ENCODE measurements at regions not wholly inside any gene's neighbourhood (a gene's known extent, or its start where the extent isn't known, plus 50 kb on each side); places are given as distances from the start of the nearest gene placed in this dataset.

- H4K20me1 ChIP-seq (ENCODE audit: control insufficient read depth, extremely low read depth, insufficient read depth, low read length) = no peaks in the 10 kb centered on the region
- H3K4me3 ChIP-seq (ENCODE audit: control insufficient read depth in 2 of 3, extremely low read depth in 1 of 3, insufficient read depth in 2 of 3, low read depth in 1 of 3, low read length in 3 of 3) = no peak overlapping the region
- no peak for TF ChIP-seq CTCF (optimal IDR thresholded peaks at IDR 0.05 in 1 of 3, IDR thresholded peaks at IDR 0.05 in 1 of 3, conservative IDR thresholded peaks at IDR 0.05 in 1 of 3; ENCODE audit: extremely low read depth in 1 of 3, insufficient read depth in 2 of 3, low read length in 3 of 3)
- no peak for TF ChIP-seq EZH2 (IDR thresholded peaks at IDR 0.05; ENCODE audit: low read length)
- H2AFZ ChIP-seq (ENCODE audit: control insufficient read depth, low read length) = no peak overlapping the region
- no peaks in the 10 kb centered on the region for H3K9me3 ChIP-seq (ENCODE audit: control insufficient read depth, low read depth, low read length)
- DNase-seq (ENCODE audit: low read depth, low spot score) (no peak), FAIRE-seq (no peak)
- dilution Hi-C loops (cut with MboI; ENCODE audit: extremely low pct_ligation_motif_present, low sequenced_read_pairs) = no loop called here
- H3K36me3 ChIP-seq (ENCODE audit: control insufficient read depth in 2 of 2, extremely low read depth in 1 of 2, insufficient read depth in 2 of 2, low read length in 2 of 2) = no peaks in the 10 kb centered on the region
- H3K79me2 ChIP-seq (ENCODE audit: control insufficient read depth, insufficient read depth, low read length) = no peaks in the 10 kb centered on the region
- no peaks in the 10 kb centered on the region for H3K9me1 ChIP-seq (ENCODE audit: control insufficient read depth, extremely low read depth, insufficient read depth, low read length)
- H3K9ac ChIP-seq (ENCODE audit: control insufficient read depth, extremely low read depth, insufficient read depth, low read length) = no peak overlapping the region
- H3K27me3 ChIP-seq (ENCODE audit: control insufficient read depth, extremely low read depth, insufficient read depth, low read length) = no peaks in the 10 kb centered on the region
- H3K4me1 ChIP-seq (ENCODE audit: control insufficient read depth, extremely low read depth, insufficient read depth, low read length) = no peaks in the 10 kb centered on the region
- H3K27ac ChIP-seq (ENCODE audit: control insufficient read depth, insufficient read depth, low read length) = no peak overlapping the region
- H3K4me2 ChIP-seq (ENCODE audit: control insufficient read depth, extremely low read depth, insufficient read depth, low read depth, low read length) = no peak overlapping the region
Measured at GRCh38 chr1:222987674-222988076, 155.4 kb downstream of the TLR5 start.

- Histone ChIP-seq H3K27ac (ENCODE audit: control insufficient read depth, insufficient read depth, low read length) (no peak overlapping the region), H3K4me2 (ENCODE audit: control insufficient read depth, extremely low read depth, insufficient read depth, low read depth, low read length) (no peak overlapping the region), H3K79me2 (ENCODE audit: control insufficient read depth, insufficient read depth, low read length) (no peaks in the 10 kb centered on the region), H3K4me3 (ENCODE audit: control insufficient read depth in 2 of 3, extremely low read depth in 1 of 3, insufficient read depth in 2 of 3, low read depth in 1 of 3, low read length in 3 of 3) (no peak overlapping the region), H3K27me3 (ENCODE audit: control insufficient read depth, extremely low read depth, insufficient read depth, low read length) (no peaks in the 10 kb centered on the region), H3K9me3 (ENCODE audit: control insufficient read depth, low read depth, low read length) (no peaks in the 10 kb centered on the region), H3K4me1 (ENCODE audit: control insufficient read depth, extremely low read depth, insufficient read depth, low read length) (peaks cover 9% of the 10 kb centered on the region), H3K9me1 (ENCODE audit: control insufficient read depth, extremely low read depth, insufficient read depth, low read length) (no peaks in the 10 kb centered on the region), H4K20me1 (ENCODE audit: control insufficient read depth, extremely low read depth, insufficient read depth, low read length) (no peaks in the 10 kb centered on the region), H3K36me3 (ENCODE audit: control insufficient read depth in 2 of 2, extremely low read depth in 1 of 2, insufficient read depth in 2 of 2, low read length in 2 of 2) (no peaks in the 10 kb centered on the region), H3K9ac (ENCODE audit: control insufficient read depth, extremely low read depth, insufficient read depth, low read length) (no peak overlapping the region), H2AFZ (ENCODE audit: control insufficient read depth, low read length) (no peak overlapping the region)
- DNase-seq (ENCODE audit: low read depth, low spot score) = no peak
- TF ChIP-seq EZH2 (IDR thresholded peaks at IDR 0.05; ENCODE audit: low read length) (no peak), CTCF (optimal IDR thresholded peaks at IDR 0.05 in 1 of 3, IDR thresholded peaks at IDR 0.05 in 1 of 3, conservative IDR thresholded peaks at IDR 0.05 in 1 of 3; ENCODE audit: extremely low read depth in 1 of 3, insufficient read depth in 2 of 3, low read length in 3 of 3) (no peak)
- FAIRE-seq = no peak
- dilution Hi-C loops (cut with MboI; ENCODE audit: extremely low pct_ligation_motif_present, low sequenced_read_pairs) = no loop called here
Measured at GRCh38 chr1:222989443-222989842, 153.6 kb downstream of the TLR5 start.

All from keratinocyte (primary cell).